Stimulated activated memory B cell treated with anti-CD40 and anti-IgM and Interleukin-4, amounts not matched to agents 10 μg/mL and 1 μg/mL and 100 μg/mL, for 72 hours (primary cell): ENCODE measurements at regions not wholly inside any gene's neighbourhood (a gene's known extent, or its start where the extent isn't known, plus 50 kb on each side); places are given as distances from the start of the nearest gene placed in this dataset.
A peak's percentile ranks its signal among the peaks of the same experiment; 100 is the strongest.

ENCODE experiments used
- ATAC-seq: fragments of 150-1000 bp; cut with Tn5 transposase; 2 replicates; pipeline ENCODE4 v1.10.0; 2021
- H3K27ac Mint-ChIP-seq: one replicate; pipeline ENCODE4 v1.8.0; 2022; ENCODE audit warnings: mild to moderate bottlenecking, mixed read lengths
- H3K27me3 Mint-ChIP-seq: one replicate; pipeline ENCODE4 v1.8.0; 2022; ENCODE audit warnings: mixed read lengths
- H3K36me3 Mint-ChIP-seq: one replicate; pipeline ENCODE4 v1.8.0; 2022; ENCODE audit warnings: mixed read lengths
- H3K4me1 Mint-ChIP-seq: one replicate; pipeline ENCODE4 v1.8.0; 2022; ENCODE audit warnings: mixed read lengths
- H3K4me3 Mint-ChIP-seq: one replicate; pipeline ENCODE4 v1.8.0; 2022; ENCODE audit warnings: mild to moderate bottlenecking, moderate library complexity, mixed read lengths
- H3K9me3 Mint-ChIP-seq: one replicate; pipeline ENCODE4 v1.8.0; 2022; ENCODE audit warnings: mixed read lengths

- no peak overlapping the region for H3K4me3 Mint-ChIP-seq
- ATAC-seq: no peak
- no peaks in the 10 kb centered on the region for H3K4me1 Mint-ChIP-seq
- H3K9me3 Mint-ChIP-seq: peaks cover 4% of the 10 kb centered on the region
- no peak overlapping the region for H3K27ac Mint-ChIP-seq
- no peaks in the 10 kb centered on the region for H3K36me3 Mint-ChIP-seq
- no peaks in the 10 kb centered on the region for H3K27me3 Mint-ChIP-seq
These were observed 156.6 kb downstream of the RPS24 start for GRCh38 chr10:78190051-78190825.

- no peaks in the 10 kb centered on the region for H3K4me1 Mint-ChIP-seq
- H3K4me3 Mint-ChIP-seq: no peak overlapping the region
- H3K36me3 Mint-ChIP-seq: no peaks in the 10 kb centered on the region
- H3K27me3 Mint-ChIP-seq: no peaks in the 10 kb centered on the region
- no peak for ATAC-seq
- H3K9me3 Mint-ChIP-seq: peaks cover 4% of the 10 kb centered on the region
- H3K27ac Mint-ChIP-seq: no peak overlapping the region
These were observed 157.6 kb downstream of the RPS24 start for GRCh38 chr10:78191301-78191700.

GRCh38 chr10:78193189-78193588, 159.5 kb downstream of the RPS24 start:
- Mint-ChIP-seq H3K4me1 (no peaks in the 10 kb centered on the region), H3K4me3 (no peak overlapping the region), H3K36me3 (no peaks in the 10 kb centered on the region), H3K27ac (no peak overlapping the region), H3K27me3 (no peaks in the 10 kb centered on the region), H3K9me3 (peaks cover 4% of the 10 kb centered on the region)
- no peak for ATAC-seq

GRCh38 chr10:78194050-78194449, 160.4 kb downstream of the RPS24 start:
- H3K27me3 Mint-ChIP-seq: no peaks in the 10 kb centered on the region
- H3K4me3 Mint-ChIP-seq: no peak overlapping the region
- peaks cover 4% of the 10 kb centered on the region for H3K9me3 Mint-ChIP-seq
- no peaks in the 10 kb centered on the region for H3K4me1 Mint-ChIP-seq
- H3K36me3 Mint-ChIP-seq: no peaks in the 10 kb centered on the region
- H3K27ac Mint-ChIP-seq: no peak overlapping the region
- no peak for ATAC-seq

- ATAC-seq: no peak
- peaks cover 4% of the 10 kb centered on the region for H3K9me3 Mint-ChIP-seq
- no peaks in the 10 kb centered on the region for H3K36me3 Mint-ChIP-seq
- no peaks in the 10 kb centered on the region for H3K4me1 Mint-ChIP-seq
- H3K4me3 Mint-ChIP-seq: no peak overlapping the region
- no peak overlapping the region for H3K27ac Mint-ChIP-seq
- H3K27me3 Mint-ChIP-seq: no peaks in the 10 kb centered on the region
These were observed 161.1 kb downstream of the RPS24 start for GRCh38 chr10:78194539-78195402.

GRCh38 chr10:78196396-78196795, 162.7 kb downstream of the RPS24 start:
- H3K36me3 Mint-ChIP-seq: no peaks in the 10 kb centered on the region
- no peak overlapping the region for H3K4me3 Mint-ChIP-seq
- no peak overlapping the region for H3K27ac Mint-ChIP-seq
- ATAC-seq: no peak
- H3K4me1 Mint-ChIP-seq: no peaks in the 10 kb centered on the region
- peaks cover 4% of the 10 kb centered on the region for H3K9me3 Mint-ChIP-seq
- no peaks in the 10 kb centered on the region for H3K27me3 Mint-ChIP-seq

GRCh38 chr10:78196964-78197363, 163.3 kb downstream of the RPS24 start:
- ATAC-seq: no peak

GRCh38 chr10:78197628-78198272, 164.1 kb downstream of the RPS24 start:
- no peak overlapping the region for H3K27ac Mint-ChIP-seq

More at GRCh38 chr10:78196964-78197363, 163.3 kb downstream of the RPS24 start:
- Mint-ChIP-seq H3K27ac (no peak overlapping the region), H3K9me3 (peaks cover 4% of the 10 kb centered on the region), H3K36me3 (no peaks in the 10 kb centered on the region), H3K27me3 (no peaks in the 10 kb centered on the region), H3K4me1 (no peaks in the 10 kb centered on the region), H3K4me3 (no peak overlapping the region)

GRCh38 chr10:78199005-78199725, 165.5 kb downstream of the RPS24 start:
- H3K27ac Mint-ChIP-seq: no peak overlapping the region

More at GRCh38 chr10:78197628-78198272, 164.1 kb downstream of the RPS24 start:
- Mint-ChIP-seq H3K27me3 (no peaks in the 10 kb centered on the region), H3K4me3 (no peak overlapping the region), H3K4me1 (no peaks in the 10 kb centered on the region), H3K36me3 (no peaks in the 10 kb centered on the region), H3K9me3 (peaks cover 4% of the 10 kb centered on the region)
- ATAC-seq: no peak

GRCh38 chr10:78199759-78200158, 166.1 kb downstream of the RPS24 start:
- no peaks in the 10 kb centered on the region for H3K4me1 Mint-ChIP-seq
- no peak overlapping the region for H3K27ac Mint-ChIP-seq
- no peaks in the 10 kb centered on the region for H3K36me3 Mint-ChIP-seq
- peaks cover 10% of the 10 kb centered on the region for H3K27me3 Mint-ChIP-seq
- H3K9me3 Mint-ChIP-seq: no peaks in the 10 kb centered on the region
- no peak overlapping the region for H3K4me3 Mint-ChIP-seq
- ATAC-seq: no peak

More at GRCh38 chr10:78199005-78199725, 165.5 kb downstream of the RPS24 start:
- no peak for ATAC-seq
- Mint-ChIP-seq H3K4me1 (no peaks in the 10 kb centered on the region), H3K4me3 (no peak overlapping the region), H3K27me3 (peaks cover 10% of the 10 kb centered on the region), H3K36me3 (no peaks in the 10 kb centered on the region), H3K9me3 (no peaks in the 10 kb centered on the region)

GRCh38 chr10:78200686-78201085, 167.0 kb downstream of the RPS24 start:
- no peak overlapping the region for H3K27ac Mint-ChIP-seq
- H3K27me3 Mint-ChIP-seq: peaks cover 10% of the 10 kb centered on the region
- H3K4me3 Mint-ChIP-seq: no peak overlapping the region
- H3K9me3 Mint-ChIP-seq: no peaks in the 10 kb centered on the region
- no peak for ATAC-seq
- no peaks in the 10 kb centered on the region for H3K36me3 Mint-ChIP-seq
- H3K4me1 Mint-ChIP-seq: no peaks in the 10 kb centered on the region

GRCh38 chr10:78202386-78202785, 168.7 kb downstream of the RPS24 start:
- peaks cover 10% of the 10 kb centered on the region for H3K27me3 Mint-ChIP-seq
- ATAC-seq: no peak
- H3K36me3 Mint-ChIP-seq: no peaks in the 10 kb centered on the region
- H3K27ac Mint-ChIP-seq: no peak overlapping the region
- H3K4me1 Mint-ChIP-seq: no peaks in the 10 kb centered on the region
- no peak overlapping the region for H3K4me3 Mint-ChIP-seq
- no peaks in the 10 kb centered on the region for H3K9me3 Mint-ChIP-seq

- no peaks in the 10 kb centered on the region for H3K36me3 Mint-ChIP-seq
- no peak overlapping the region for H3K27ac Mint-ChIP-seq
These were observed 170.5 kb downstream of the RPS24 start for GRCh38 chr10:78203915-78204818.

GRCh38 chr10:78205457-78206016, 171.9 kb downstream of the RPS24 start:
- peak; percentile 37 for ATAC-seq
- Mint-ChIP-seq H3K36me3 (no peaks in the 10 kb centered on the region), H3K9me3 (no peaks in the 10 kb centered on the region), H3K27me3 (peaks cover 10% of the 10 kb centered on the region), H3K4me3 (no peak overlapping the region), H3K27ac (peak overlapping the region; percentile 18), H3K4me1 (no peaks in the 10 kb centered on the region)

More at GRCh38 chr10:78203915-78204818, 170.5 kb downstream of the RPS24 start:
- peaks cover 10% of the 10 kb centered on the region for H3K27me3 Mint-ChIP-seq
- no peak for ATAC-seq
- H3K4me1 Mint-ChIP-seq: no peaks in the 10 kb centered on the region
- no peaks in the 10 kb centered on the region for H3K9me3 Mint-ChIP-seq
- no peak overlapping the region for H3K4me3 Mint-ChIP-seq
